HG03064 (cell line): ENCODE measurements at regions not wholly inside any gene's neighbourhood (a gene's known extent, or its start where the extent isn't known, plus 50 kb on each side); places are given as distances from the start of the nearest gene placed in this dataset.

Experiments
- ATAC-seq: cut with Tn5 transposase; IDR thresholded peaks from one replicate; pipeline ENCODE4 v1.9.1; 2021; ENCODE audit warnings: low read depth; ENCODE audit not compliant: unreplicated experiment

DNA sequence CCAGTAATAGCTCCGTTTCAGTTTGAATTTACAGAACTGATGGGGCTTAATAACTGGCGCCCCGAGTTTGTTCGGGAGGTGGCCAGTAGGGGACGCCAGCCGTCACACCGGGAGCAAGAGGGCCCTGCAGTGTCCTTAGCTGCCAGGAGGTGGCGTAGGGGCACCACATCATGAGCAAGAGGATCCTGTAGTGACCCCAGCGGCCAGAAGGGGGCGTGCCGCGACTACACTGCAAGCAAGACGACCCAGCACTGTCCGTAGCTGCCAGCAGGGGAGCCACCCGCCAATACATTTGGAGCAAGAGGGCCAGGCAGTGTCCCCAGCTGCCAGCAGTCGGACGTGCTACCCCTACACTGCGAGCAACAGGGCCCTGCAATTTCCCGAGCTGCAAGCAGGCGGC is 663.7 kb upstream of the B3GAT1 start:
- peak; percentile 67 for ATAC-seq

DNA sequence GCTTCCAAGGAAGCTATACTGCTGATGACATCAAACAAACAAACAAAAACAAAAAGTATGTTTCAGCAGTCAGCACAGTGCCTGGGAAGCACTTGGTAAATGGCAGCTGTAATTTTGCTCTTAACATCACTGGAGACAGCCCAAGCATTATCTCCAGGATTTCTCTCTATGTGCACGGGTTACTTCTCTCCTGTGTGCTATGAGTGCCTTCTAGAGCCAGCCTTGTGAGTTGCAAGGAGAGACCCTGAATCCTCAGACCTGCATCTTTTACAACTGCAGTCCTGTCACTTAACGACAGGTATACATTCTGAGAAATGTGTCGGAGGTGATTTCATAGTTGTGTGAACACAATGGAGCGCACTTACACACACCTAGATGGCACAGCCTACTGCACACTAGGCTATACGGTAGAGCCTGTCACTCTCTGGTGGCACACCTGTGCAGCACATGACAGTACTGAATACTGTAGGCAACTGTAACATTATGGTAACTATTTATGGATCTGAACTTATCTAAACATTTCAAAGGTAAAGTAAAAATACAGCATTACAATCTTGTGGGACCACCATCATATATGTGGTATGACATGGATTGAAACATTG is 662.5 kb upstream of the B3GAT1 start:
- no peak for ATAC-seq

DNA sequence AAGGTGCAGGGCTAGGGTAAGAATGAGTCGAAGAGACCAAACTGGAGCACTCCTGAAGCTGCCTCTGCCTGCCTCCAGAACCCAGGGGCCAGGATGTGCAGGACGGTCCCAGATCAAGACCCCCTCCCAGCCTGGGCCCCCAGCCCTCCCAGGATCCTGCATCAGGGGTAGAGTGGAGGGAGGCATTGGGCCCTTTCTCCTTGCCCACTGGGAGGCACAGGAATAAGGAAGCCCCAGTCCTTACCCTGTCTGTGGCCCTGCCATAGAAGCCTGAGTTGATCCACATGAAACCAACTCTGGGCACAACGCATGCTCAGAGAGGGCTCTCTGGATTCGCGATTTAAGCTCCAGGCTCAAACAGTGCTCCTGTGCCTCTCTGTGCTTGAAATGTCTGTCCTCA is 661.8 kb upstream of the B3GAT1 start:
- ATAC-seq = no peak

DNA sequence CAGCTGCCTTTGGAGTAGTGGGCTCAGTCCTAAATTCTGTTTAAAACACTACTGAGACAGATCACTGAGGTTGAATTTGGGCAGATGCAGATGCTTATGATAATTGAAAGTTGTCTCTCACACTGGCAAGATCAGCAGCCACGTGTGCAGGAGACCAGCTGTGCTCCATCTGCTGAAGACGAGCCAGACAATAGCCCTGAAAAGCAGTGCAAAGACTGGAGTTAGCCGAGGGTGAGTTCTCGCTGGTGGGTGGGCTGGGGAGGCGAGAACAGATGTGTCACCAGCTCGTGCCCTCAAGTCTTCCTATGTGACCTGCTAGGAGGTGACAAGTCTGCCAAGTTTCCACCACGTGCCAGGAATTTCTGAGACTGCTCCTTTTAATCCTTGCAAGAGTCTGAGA is 661.3 kb upstream of the B3GAT1 start:
- no peak for ATAC-seq

DNA sequence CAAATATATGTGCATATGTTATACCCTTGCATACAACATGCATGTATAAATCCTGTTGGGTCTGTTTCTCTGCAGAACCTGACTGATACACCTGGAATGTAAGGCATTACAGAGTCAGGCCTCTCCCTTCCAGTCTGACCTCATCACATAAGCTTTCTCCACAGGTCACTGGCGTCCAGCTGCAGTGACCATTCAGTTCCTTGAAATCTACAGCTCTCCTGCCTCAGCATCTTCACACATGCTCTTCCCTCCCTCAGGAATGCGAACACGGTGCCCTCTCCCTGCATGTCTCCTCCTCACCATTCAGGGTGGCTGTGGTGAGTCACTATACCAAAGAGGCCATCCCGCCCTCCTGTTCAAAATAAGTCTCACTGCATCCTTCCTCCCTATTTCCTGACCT is 657.8 kb upstream of the B3GAT1 start:
- ATAC-seq = no peak

DNA sequence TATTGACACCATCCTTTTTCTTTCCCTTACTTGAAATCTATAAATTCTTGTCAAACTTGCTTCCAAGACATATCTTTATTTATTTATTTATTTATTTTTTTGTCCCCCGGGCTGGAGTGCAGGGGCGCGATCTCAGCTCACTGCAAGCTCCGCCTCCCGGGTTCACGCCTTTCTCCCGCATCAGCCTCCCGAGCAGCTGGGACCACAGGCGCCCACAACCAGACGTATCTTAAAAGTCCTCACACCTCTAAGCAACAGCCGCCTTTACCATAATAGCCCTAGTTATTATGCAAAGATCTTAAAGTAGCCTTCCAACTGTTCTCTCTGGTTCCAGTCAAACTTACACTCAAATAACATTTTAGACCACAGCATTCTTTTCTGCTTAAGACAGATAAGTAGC is 657.0 kb upstream of the B3GAT1 start:
- no peak for ATAC-seq

DNA sequence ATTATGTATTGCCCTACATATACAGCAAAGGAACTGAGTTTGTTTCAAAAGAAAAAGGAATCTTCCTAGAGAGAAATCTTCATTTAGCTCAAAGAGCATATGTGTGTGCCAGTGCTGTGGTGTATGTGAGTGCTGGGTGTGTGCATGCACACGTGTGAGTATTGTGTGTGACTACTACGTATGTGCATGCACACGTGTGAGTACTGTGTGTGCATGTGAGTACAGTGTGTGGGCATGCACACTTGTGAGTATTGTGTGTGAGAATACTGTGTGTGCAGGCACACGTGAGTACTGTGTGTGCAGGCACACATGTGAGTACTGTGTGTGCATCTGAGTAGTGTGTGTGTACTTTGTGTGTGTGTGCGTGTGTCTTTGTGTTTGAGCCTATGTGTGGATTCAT is 651.0 kb upstream of the B3GAT1 start:
- ATAC-seq = no peak

DNA sequence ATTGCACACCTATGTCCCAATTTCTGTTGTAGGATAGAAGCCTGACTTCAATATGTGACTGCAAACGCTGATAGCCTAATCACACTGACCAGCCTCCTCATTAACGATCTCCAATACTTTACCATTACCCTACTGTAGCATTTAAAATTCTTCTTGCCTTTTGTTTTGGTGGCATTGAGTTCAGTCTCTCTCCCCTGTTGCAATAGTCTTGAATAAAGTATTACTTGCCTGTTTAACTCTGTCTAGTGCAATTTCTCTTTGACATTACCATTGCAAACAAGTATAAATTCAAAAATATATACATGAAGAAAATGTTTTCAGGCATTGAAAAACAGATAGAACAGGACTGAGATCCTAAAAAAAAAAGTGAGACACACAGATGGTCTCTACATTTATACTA is 649.1 kb upstream of the B3GAT1 start:
- no peak for ATAC-seq

DNA sequence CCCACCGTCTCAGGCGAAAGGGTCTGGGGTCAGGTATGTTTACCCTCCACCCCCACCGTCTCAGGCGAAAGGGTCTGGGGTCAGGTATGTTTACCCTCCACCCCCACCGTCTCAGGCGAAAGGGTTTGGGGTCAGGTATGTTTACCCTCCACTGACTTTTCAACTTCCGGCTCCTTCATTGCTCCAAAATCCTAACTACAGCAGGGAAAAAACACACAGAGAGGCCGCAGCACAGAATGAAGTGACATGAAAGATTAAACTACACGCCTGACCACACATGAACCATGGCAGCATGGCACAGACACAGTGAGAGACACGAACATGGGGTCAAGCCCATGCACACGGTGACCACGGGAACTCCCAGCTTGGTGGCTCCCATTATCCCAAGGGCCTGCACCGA is 634.9 kb upstream of the B3GAT1 start:
- ATAC-seq = no peak

DNA sequence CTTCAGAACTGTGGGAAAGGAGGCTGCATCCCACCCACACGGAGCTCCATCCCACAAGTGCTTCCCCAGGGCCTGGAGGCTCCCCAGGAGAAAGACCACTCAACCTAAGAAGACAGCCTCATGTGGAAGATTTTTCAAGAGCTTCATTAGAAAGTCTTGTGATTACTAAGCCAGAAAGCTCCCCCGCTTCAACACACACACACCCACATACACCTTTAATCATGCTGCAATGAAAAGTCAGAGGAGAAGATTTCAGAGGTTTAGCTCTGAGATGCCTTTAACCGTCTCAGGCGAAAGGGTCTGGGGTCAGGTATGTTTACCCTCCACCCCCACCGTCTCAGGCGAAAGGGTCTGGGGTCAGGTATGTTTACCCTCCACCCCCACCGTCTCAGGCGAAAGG is 634.5 kb upstream of the B3GAT1 start:
- no peak for ATAC-seq

DNA sequence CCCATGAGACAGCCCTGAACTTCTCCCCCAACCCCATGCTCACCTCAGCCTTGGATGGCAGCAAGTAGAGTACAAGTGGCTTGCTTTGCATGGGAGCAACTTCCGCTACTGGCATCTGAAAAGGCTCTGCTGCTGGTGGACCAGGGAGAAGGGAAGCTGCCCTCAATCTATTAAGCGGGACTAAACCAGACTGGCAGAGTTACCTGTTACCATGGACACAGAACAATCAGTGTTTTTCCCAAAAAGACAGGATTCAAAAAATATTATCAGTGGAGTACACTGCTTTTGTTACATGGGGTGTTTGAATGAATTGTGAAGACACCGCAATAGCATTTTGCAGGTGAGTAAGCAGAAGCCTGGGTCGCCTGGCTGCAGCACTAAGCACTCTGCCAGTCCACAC is 631.4 kb upstream of the B3GAT1 start:
- ATAC-seq = no peak

DNA sequence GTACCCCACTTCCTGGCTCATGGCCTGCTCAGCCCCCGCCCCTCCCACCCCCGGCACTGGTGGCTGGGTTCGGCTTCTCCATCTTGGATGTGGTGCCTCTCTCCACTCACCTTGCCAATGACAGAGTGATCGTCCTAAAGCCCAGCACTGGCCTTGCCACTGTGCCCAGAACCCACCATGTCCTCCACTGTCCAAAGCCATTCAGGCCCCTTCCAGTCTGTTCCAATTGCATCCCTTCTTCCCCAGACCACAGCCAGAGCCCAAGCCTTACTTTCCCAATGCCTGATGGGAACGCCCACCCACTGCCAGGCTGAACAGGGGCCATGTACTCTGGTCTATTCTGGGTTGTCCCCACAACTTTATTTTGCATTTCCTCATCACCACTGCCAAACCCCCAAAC is 625.8 kb upstream of the B3GAT1 start:
- no peak for ATAC-seq

DNA sequence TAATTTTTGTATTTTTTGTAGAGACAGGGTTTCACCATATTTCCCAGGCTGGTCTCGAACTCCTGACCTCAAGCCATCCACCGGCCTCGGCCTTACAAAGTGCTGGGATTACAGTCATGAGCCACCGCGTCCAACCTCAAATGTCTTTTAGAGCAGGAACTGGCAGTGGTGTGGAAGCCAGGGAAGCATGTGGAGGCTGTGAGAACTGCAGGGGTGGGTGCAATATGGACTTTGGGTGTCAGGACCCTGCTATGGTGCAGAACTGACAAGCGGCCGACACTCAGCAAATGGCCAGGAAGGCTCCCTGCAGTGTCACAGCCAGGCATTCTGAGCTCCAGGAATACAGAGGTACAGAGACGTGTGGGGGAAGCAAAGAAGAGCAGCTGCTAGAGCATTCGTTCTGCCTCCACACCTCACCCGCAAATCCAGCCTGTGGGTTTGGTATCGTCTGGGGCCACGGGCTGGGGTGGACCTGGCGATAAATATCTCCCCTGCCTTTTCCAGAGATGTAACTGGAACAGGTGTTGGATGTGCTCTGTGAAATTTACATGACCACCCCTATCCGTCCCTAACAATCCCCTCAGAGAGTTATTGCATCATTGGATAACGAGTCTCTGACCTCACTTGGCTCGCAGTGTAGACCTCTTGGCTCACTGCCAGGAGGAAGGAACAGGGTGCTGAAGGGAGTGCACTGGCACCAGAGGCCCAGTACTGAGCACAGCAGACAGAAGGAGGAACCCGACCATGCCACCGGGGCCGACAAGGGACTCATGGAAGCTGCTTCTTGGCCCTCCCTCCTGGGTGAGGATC is 624.7 kb upstream of the B3GAT1 start:
- ATAC-seq = no peak

DNA sequence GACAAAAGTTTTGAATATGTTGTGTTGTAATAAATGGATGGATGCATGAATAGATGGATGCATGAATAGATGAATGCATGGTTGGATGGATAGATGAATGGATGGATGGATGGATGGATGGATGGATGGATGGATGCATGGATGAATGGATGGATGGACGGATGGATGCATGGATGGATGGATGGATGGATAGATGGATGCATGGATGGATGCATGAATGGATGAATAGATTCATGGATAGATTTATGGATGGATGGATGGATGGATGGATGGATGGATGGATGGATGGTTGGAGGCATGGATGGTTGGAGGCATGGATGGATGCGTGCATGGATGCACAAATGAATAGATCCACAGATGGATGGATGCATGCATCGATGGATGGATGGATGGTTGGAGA is 623.2 kb upstream of the B3GAT1 start:
- ATAC-seq = no peak

DNA sequence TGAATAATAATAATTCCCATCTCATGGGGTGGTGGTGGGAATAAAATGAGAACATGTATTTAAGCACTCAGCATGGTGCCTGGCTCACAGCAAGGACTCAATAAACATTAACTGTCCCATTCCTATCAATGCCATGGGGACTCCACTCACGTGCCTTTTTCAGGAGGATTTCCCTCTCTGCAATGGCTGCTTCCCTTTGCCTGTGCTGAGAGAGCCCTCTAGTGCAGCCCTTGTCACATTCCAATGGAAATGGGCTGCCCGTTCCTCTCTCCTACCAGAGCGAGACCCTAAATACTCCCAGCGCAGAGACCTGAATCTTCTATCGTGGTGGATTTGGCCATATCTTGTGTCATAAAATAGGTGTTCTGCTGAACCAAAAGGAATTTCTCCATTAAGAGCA is 621.5 kb upstream of the B3GAT1 start:
- no peak for ATAC-seq

DNA sequence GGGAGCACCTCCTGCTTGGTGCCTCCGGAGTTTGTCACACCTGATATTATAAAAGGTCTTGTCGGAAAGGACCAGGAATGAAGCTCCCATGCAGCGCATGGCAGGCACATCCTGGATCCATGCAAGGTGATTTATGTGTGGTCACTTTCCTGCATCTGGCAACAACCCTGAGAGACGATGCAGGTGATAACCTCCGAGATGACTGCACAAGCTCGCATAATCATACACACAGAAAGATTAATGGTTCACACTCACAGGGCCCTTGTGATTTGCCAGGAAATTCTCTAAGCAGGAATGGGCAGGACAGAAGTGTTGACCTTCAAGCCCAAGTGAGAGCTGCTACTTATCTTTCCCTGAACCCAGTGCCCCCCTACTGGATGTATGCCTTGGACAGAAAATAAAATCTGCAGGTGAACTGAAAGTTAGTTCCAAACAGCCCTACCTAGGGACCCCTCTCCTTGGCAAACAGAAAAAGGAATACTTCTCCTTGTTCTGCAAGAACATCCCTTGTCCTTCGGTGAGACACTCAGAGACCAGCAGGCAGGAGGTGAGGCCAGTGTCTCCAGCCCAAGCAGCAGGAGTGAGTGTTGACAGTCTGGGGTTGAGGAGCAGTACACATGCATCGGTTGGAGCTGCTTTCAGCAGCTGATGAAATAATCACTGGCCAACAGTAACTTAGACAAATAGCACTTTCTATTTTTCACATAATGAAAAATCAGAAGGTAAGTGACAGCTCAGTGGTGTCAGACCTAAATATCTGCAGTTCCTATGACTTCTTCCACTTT is 619.4 kb upstream of the B3GAT1 start:
- no peak for ATAC-seq

DNA sequence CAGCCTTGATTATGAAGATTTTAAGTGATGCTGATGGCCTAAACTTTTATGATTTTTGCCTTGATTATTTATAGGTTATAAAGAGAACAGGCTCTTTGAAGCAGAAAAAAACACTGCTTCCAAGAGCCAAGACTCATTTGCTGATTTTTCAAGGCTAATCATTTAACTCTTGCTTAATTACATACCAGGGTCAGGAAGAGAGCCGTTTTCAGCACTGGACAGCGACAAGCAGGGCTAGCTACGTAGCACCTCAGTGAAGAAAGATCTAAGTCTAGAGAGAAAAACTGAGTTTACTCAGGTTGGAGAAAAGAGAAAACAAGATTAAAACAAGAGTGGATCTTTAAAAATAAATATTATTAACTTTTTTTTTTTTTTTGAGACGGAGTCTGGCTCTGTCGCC is 615.4 kb upstream of the B3GAT1 start:
- ATAC-seq = no peak

DNA sequence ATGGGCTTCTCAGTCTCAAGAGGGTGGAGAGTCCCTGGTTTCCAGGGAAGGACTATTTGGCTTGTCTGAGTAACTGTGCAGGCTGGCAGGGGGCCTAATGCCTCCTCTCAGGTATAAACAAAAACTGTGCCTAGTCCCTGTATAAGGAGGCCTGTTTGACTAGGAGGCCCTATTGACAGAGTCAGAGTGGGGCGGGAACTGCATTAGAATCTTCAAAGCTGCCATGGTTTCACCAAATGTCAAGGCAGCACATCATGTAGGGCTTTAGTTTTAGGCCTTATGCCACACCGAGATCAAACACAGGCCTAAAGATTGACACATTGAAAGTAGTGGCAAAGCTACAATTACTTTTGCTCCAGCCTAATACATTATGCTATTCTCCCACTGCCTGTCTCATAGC is 611.5 kb upstream of the B3GAT1 start:
- ATAC-seq = no peak

DNA sequence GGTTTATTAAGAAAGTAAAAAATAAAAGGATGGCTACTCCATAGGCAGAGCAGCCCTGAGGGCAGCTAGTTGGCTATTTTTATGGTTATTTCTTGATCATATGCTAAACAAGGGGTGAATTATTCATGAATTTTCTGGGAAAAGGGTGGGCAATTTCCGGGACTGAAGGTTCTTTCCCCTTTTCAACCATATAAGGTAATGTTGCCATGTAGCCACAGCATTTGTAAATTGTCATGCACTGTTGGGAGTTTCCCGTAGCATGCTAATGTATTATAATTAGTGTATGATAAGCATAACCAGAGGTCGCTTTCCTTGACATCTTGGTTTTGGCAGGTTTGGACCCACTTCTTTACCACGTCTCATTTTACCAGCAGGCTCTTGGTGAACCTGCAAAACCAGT is 610.4 kb upstream of the B3GAT1 start:
- no peak for ATAC-seq

DNA sequence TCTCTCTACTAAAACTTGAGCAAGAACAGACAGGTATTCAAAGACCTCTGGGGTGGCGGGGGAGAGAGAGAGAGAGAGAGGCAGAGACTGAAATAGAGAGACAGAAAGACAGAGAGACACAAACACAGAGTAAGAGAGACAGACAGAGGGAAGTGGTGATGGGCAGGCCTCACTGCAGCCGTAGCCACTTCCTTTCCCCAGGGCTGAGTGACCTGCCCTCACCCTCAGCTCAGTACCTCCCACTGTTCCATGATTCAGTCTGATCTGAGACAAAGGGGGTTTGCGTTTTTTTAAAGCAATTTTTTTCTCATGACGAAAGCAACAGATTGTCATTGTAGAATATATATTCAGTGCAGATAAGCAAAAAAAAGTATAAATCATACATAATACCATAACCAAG is 607.9 kb upstream of the B3GAT1 start:
- no peak for ATAC-seq

DNA sequence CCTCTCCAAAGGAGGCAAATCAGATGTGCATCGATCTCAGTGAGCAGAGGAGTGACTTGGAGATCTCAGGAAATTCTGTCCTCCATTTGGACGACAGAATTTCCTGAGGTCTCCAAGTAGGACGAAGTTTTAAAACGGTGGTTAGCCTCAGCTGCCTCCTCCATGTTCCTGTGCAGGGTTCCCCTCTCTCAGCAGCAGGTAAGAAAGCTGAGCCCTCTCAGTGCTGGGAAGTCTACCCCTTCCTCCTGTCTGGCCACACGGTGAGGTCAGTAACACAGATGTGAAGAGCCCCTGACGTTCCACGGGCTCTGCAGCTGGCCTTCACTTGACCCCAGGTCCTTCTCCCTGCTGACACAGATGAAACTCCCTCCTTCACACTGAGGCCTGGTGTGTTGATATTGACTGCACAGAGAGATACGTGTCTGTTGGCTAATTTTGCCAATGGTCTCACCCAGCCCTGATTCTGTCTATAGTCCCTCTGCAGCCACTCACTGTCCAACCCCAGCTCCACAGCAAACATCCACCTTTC is 607.4 kb upstream of the B3GAT1 start:
- ATAC-seq = no peak

DNA sequence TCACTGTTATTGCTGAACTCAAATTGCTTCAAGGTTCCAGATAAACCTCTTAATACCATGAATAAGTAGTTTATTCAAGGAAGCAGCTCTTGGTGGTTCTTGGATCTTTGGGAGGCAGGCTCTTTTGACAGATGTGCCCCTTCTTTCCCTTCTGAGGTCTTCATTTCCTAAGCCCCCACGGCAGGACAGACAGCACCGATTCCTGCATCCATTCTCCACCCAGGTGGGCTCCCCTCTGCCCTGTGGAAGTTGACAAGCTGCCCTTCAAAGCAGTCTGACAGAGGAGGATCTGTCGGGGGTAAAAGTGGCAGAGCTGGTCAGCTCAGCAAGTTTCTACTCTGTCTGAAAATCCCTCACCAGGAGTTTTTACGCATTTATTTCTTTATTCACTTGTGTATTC is 605.3 kb upstream of the B3GAT1 start:
- ATAC-seq = no peak
